Endothelial cell of hepatic sinusoid (primary cell): ENCODE measurements at regions not wholly inside any gene's neighbourhood (a gene's known extent, or its start where the extent isn't known, plus 50 kb on each side); places are given as distances from the start of the nearest gene placed in this dataset.
"Not testable (repeated sequence)": the region's sequence is repeated elsewhere in the genome, so short reads cannot be mapped to it uniquely, and the experiment has no call there.

Source experiments
- in situ Hi-C: cut with HindIII; loops from 2 replicates; pipeline ENCODE4 v1.10.0; 2017; ENCODE audit warnings: low sequenced_read_pairs

GRCh38 chr1:241447031-241447644, 72.4 kb downstream of the FH start:
- in situ Hi-C loops: no loop called here

GRCh38 chr1:241444836-241445235, 74.7 kb downstream of the FH start:
- in situ Hi-C loops: no loop called here

GRCh38 chr1:241443561-241443960, 76.0 kb downstream of the FH start:
- in situ Hi-C loops: no loop called here

- in situ Hi-C loops: no loop called here
These were observed 76.9 kb downstream of the FH start for GRCh38 chr1:241442686-241443085.

- in situ Hi-C loops: no loop called here
These were observed 78.7 kb downstream of the FH start for GRCh38 chr1:241440904-241441303.

- in situ Hi-C loops: not testable (repeated sequence)
These were observed 80.9 kb downstream of the FH start for GRCh38 chr1:241438686-241439085.

GRCh38 chr1:241432241-241432640, 75.2 kb upstream of the RGS7 start:
- in situ Hi-C loops: no loop called here

GRCh38 chr1:241425091-241425490, 68.1 kb upstream of the RGS7 start:
- in situ Hi-C loops: not testable (repeated sequence)

- in situ Hi-C loops: loop anchor here (5.0 kb wide), 1 partner anchor 48 kb away; no protein-coding TSS in a partner anchor
These were observed 67.5 kb upstream of the RGS7 start for GRCh38 chr1:241424480-241424971.

- in situ Hi-C loops: loop anchor here (5.0 kb wide), 1 partner anchor 48 kb away; no protein-coding TSS in a partner anchor
These were observed 66.8 kb upstream of the RGS7 start for GRCh38 chr1:241423541-241424479.

GRCh38 chr1:241422470-241422869, 65.5 kb upstream of the RGS7 start:
- in situ Hi-C loops: loop anchor here (5.0 kb wide), 1 partner anchor 50 kb away; no protein-coding TSS in a partner anchor

- in situ Hi-C loops: loop anchor here (5.0 kb wide), 1 partner anchor 52 kb away; no protein-coding TSS in a partner anchor
These were observed 63.0 kb upstream of the RGS7 start for GRCh38 chr1:241419986-241420385.

- in situ Hi-C loops: no loop called here
These were observed 60.3 kb upstream of the RGS7 start for GRCh38 chr1:241417258-241417657.

- in situ Hi-C loops: no loop called here
These were observed 57.0 kb upstream of the RGS7 start for GRCh38 chr1:241413974-241414373.

GRCh38 chr1:241413386-241413785, 56.4 kb upstream of the RGS7 start:
- in situ Hi-C loops: no loop called here

GRCh38 chr1:241412646-241413045, 55.6 kb upstream of the RGS7 start:
- in situ Hi-C loops: no loop called here

GRCh38 chr1:241411776-241412338, 54.9 kb upstream of the RGS7 start:
- in situ Hi-C loops: no loop called here

GRCh38 chr1:241411056-241411775, 54.2 kb upstream of the RGS7 start:
- in situ Hi-C loops: no loop called here

- in situ Hi-C loops: no loop called here
These were observed 51.2 kb upstream of the RGS7 start for GRCh38 chr1:241408170-241408569.
